ENCODE measurements at regions not wholly inside any gene's neighbourhood (a gene's known extent, or its start where the extent isn't known, plus 50 kb on each side); places are given as distances from the start of the nearest gene placed in this dataset.

DNA sequence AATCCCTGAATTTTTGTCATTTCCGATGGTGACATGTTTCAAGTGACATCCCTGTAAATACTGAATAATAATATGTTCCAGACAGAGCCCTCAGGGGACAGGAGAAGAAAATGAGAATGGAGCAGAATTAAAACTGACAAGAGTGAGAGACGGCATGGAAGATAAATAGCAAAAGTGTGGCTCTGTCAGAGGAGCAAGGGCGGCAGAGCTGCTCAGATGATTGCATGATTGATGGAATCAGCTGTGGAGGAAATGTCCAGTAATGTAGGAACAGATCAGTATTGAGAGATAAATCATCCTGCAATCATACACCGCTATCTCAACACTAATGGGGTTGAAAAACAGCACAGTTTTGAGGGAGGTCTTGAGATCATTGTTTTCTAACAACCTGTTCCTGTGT is 350.3 kb downstream of the STIM2 start:
- H3K4me3 ChIP-seq (ENCODE audit: low read length in 2 of 2): no peak overlapping the region
- no peaks in the 10 kb centered on the region for H3K9me3 ChIP-seq (ENCODE audit: control insufficient read depth in 2 of 2, low read length in 2 of 2)
- no peak overlapping the region for H3K9ac ChIP-seq (ENCODE audit: low read length in 2 of 2)
- no peak overlapping the region for H3K27ac ChIP-seq (ENCODE audit: low read length)
- H3K4me1 ChIP-seq (ENCODE audit: control insufficient read depth, insufficient read depth, low read length): no peaks in the 10 kb centered on the region
- no peaks in the 10 kb centered on the region for H3K36me3 ChIP-seq (ENCODE audit: control insufficient read depth in 2 of 2, insufficient read depth in 2 of 2, low read length in 2 of 2)
- H3K27me3 ChIP-seq (ENCODE audit: control insufficient read depth in 1 of 2, insufficient read depth in 2 of 2, low read length in 2 of 2): no peaks in the 10 kb centered on the region

DNA sequence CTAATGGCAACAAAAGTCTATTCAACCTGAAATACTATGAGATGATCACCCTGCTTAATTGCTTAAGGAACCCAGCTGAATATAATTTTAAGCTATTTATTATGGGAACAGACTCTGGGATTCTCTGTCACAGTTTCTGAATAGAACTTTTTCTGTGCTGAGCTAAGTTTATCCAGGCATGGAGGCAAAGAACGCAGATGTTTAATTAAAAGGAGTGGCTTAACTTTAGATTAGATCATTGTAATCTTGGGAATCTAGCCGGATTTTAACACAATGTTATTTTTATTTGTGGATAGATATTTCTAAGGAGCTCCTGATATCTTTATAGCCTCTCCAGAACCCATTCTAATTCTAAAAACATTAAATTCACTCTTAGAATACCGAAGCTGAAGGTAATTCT is 353.4 kb downstream of the STIM2 start:
- Histone ChIP-seq H3K4me3 (ENCODE audit: low read length in 2 of 2) (no peak overlapping the region), H3K9ac (ENCODE audit: low read length in 2 of 2) (no peak overlapping the region), H3K27ac (ENCODE audit: low read length) (no peak overlapping the region), H3K4me1 (ENCODE audit: control insufficient read depth, insufficient read depth, low read length) (no peaks in the 10 kb centered on the region), H3K27me3 (ENCODE audit: control insufficient read depth in 1 of 2, insufficient read depth in 2 of 2, low read length in 2 of 2) (no peaks in the 10 kb centered on the region), H3K36me3 (ENCODE audit: control insufficient read depth in 2 of 2, insufficient read depth in 2 of 2, low read length in 2 of 2) (no peaks in the 10 kb centered on the region), H3K9me3 (ENCODE audit: control insufficient read depth in 2 of 2, low read length in 2 of 2) (no peaks in the 10 kb centered on the region)

DNA sequence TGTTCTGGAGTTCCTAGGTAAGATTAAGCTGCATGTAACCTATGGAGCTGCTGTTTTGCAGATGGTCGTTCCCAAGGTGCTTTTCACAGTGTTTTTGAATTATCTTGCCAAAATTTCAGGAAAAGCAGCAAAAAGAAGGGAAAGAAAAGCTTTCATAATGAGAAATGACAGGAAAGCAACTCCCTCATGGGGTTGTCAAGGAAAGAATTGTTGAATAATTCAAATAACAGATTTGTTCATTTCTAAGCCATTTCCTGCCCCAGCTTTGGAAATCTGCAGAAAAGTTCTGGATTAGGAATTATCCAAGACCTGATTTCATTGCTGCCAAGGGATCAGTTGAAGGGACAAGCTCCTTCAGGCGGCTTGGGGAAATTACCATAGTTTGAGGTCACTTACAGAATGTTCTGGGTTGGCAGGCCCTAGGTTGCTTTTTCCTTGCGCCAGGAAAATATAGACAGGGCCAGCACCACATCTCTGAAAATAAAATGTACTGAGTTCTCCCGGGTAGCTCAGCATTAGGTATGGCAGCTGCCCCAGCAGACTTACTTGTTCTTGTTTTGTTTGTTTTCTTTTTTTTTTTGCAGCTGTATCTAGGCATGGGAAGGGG is 354.7 kb downstream of the STIM2 start:
- H3K9ac ChIP-seq (ENCODE audit: low read length in 2 of 2): no peak overlapping the region
- no peak overlapping the region for H3K27ac ChIP-seq (ENCODE audit: low read length)
- no peaks in the 10 kb centered on the region for H3K9me3 ChIP-seq (ENCODE audit: control insufficient read depth in 2 of 2, low read length in 2 of 2)
- H3K4me3 ChIP-seq (ENCODE audit: low read length in 2 of 2): no peak overlapping the region
- no peaks in the 10 kb centered on the region for H3K36me3 ChIP-seq (ENCODE audit: control insufficient read depth in 2 of 2, insufficient read depth in 2 of 2, low read length in 2 of 2)
- no peaks in the 10 kb centered on the region for H3K27me3 ChIP-seq (ENCODE audit: control insufficient read depth in 1 of 2, insufficient read depth in 2 of 2, low read length in 2 of 2)
- no peaks in the 10 kb centered on the region for H3K4me1 ChIP-seq (ENCODE audit: control insufficient read depth, insufficient read depth, low read length)

DNA sequence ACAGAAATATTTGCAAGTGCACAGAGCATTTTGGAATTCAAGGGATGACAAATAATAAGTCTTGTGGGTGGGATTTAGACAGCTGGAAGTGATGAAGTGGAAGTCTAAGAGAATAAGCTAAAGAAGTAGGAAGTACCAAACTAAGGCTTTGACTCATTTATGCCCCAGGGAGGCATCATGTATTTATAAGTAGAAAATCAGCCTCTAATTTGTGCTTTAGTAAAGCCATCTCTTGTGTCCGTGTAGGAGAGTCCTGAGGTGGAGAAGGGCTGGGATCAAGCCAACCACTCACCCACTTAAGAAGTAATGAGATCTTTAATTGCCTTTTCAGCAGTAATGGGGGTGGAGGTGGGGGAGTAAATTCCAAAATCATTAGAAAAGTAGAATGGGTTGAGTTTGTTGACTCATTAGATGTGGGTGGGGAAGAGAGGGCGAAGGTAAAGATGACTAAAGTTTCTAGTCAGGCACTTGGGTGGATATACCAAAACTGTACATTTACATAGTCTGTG is 356.7 kb downstream of the STIM2 start:
- H3K4me3 ChIP-seq (ENCODE audit: low read length in 2 of 2): no peak overlapping the region
- H3K27ac ChIP-seq (ENCODE audit: low read length): no peak overlapping the region
- no peaks in the 10 kb centered on the region for H3K9me3 ChIP-seq (ENCODE audit: control insufficient read depth in 2 of 2, low read length in 2 of 2)
- H3K9ac ChIP-seq (ENCODE audit: low read length in 2 of 2): no peak overlapping the region
- H3K36me3 ChIP-seq (ENCODE audit: control insufficient read depth in 2 of 2, insufficient read depth in 2 of 2, low read length in 2 of 2): no peaks in the 10 kb centered on the region
- no peaks in the 10 kb centered on the region for H3K27me3 ChIP-seq (ENCODE audit: control insufficient read depth in 1 of 2, insufficient read depth in 2 of 2, low read length in 2 of 2)
- H3K4me1 ChIP-seq (ENCODE audit: control insufficient read depth, insufficient read depth, low read length): no peaks in the 10 kb centered on the region

DNA sequence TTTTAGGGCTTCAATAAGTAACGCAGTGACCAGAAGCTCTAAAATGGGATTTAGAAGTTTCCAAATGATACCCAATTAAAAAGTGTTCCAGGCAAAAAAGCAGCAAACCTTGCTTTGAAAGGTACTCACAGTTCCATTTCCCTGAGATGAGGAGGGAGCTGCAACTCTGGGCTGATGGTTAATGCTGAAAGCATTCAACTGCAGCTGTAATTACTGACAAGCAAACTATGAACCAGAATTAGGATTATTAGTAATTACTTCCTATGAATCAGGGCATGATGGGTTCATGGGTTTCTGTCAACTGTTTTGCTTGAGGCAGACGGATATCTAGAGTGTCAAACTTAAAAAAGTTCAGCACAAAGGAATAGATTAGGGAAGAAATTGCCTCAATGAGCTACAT is 357.4 kb downstream of the STIM2 start:
- Histone ChIP-seq H3K27ac (ENCODE audit: low read length) (no peak overlapping the region), H3K9me3 (ENCODE audit: control insufficient read depth in 2 of 2, low read length in 2 of 2) (no peaks in the 10 kb centered on the region), H3K4me3 (ENCODE audit: low read length in 2 of 2) (no peak overlapping the region), H3K36me3 (ENCODE audit: control insufficient read depth in 2 of 2, insufficient read depth in 2 of 2, low read length in 2 of 2) (no peaks in the 10 kb centered on the region), H3K9ac (ENCODE audit: low read length in 2 of 2) (no peak overlapping the region), H3K4me1 (ENCODE audit: control insufficient read depth, insufficient read depth, low read length) (no peaks in the 10 kb centered on the region), H3K27me3 (ENCODE audit: control insufficient read depth in 1 of 2, insufficient read depth in 2 of 2, low read length in 2 of 2) (no peaks in the 10 kb centered on the region)

DNA sequence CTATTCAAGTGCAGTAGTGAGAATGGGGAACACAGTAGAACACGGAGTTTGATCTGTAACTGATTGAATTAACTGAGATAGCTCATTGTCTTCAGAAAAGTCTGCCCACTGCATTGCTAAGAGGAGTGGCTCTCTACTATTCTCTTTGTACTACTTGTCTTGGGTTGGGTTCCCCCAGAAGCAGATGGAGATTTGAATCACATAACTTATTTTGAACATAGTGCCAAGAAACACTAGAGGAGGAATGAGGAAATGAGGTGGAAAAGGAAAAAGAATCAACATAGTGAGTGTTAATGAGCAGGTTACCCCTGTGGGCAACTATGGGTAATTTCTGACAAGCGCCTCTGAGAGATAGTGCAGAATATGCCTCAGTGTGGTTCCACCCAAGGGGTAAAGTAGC is 362.7 kb downstream of the STIM2 start:
- Histone ChIP-seq H3K9ac (ENCODE audit: low read length in 2 of 2) (no peak overlapping the region), H3K27me3 (ENCODE audit: control insufficient read depth in 1 of 2, insufficient read depth in 2 of 2, low read length in 2 of 2) (no peaks in the 10 kb centered on the region), H3K4me3 (ENCODE audit: low read length in 2 of 2) (no peak overlapping the region), H3K4me1 (ENCODE audit: control insufficient read depth, insufficient read depth, low read length) (no peaks in the 10 kb centered on the region), H3K27ac (ENCODE audit: low read length) (no peak overlapping the region), H3K36me3 (ENCODE audit: control insufficient read depth in 2 of 2, insufficient read depth in 2 of 2, low read length in 2 of 2) (no peaks in the 10 kb centered on the region), H3K9me3 (ENCODE audit: control insufficient read depth in 2 of 2, low read length in 2 of 2) (no peaks in the 10 kb centered on the region)

DNA sequence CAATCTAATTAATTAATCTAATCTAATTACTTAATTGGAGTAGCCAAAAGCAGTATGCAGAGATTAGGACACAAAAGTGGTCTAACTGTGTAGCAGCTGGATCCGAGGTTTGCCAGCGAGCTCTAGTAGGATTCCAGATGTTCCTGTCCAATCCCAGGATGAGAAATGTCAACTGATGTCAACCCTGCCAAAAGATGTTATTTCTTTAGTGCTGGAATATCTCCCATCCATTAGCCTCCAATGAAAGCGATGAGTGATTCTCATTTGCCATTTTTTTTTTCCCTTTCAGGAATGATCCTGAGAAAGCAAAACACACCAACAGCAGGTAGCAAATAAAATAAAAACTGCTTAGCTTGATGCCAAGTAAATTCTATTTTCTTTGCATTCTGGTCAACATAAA is 372.9 kb downstream of the STIM2 start:
- Histone ChIP-seq H3K9ac (ENCODE audit: low read length in 2 of 2) (no peak overlapping the region), H3K36me3 (ENCODE audit: control insufficient read depth in 2 of 2, insufficient read depth in 2 of 2, low read length in 2 of 2) (no peaks in the 10 kb centered on the region), H3K4me3 (ENCODE audit: low read length in 2 of 2) (no peak overlapping the region), H3K9me3 (ENCODE audit: control insufficient read depth in 2 of 2, low read length in 2 of 2) (no peaks in the 10 kb centered on the region), H3K27me3 (ENCODE audit: control insufficient read depth in 1 of 2, insufficient read depth in 2 of 2, low read length in 2 of 2) (no peaks in the 10 kb centered on the region), H3K27ac (ENCODE audit: low read length) (no peak overlapping the region), H3K4me1 (ENCODE audit: control insufficient read depth, insufficient read depth, low read length) (no peaks in the 10 kb centered on the region)

DNA sequence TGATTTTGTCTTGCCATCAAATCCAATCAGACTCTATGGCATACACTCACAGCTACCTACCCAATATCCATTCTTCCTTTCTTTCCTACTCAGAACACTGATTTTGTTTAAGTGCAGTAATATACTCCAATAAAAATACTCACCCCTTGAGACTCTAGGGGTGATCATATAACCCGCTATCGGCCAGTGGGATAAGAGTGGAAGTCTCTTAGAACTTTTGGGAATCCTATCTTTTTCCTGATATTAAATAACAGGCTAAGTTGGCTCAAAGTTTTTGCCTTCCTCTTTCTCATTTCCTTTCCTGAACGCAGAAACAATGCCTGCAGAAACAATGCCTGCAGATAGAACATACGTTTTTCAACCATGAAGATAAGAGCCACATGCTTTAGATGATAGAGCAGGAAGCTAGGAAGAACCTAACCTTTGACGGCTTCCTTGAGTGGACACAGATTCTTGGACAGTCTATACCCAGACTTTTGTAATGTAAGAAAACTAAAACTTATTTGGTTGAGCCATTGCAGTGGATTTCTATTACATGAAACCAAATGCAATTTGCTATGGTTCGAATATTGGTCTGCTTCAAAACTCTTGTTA is 373.8 kb downstream of the STIM2 start:
- Histone ChIP-seq H3K27ac (ENCODE audit: low read length) (no peak overlapping the region), H3K4me3 (ENCODE audit: low read length in 2 of 2) (no peak overlapping the region), H3K36me3 (ENCODE audit: control insufficient read depth in 2 of 2, insufficient read depth in 2 of 2, low read length in 2 of 2) (no peaks in the 10 kb centered on the region), H3K4me1 (ENCODE audit: control insufficient read depth, insufficient read depth, low read length) (no peaks in the 10 kb centered on the region), H3K9ac (ENCODE audit: low read length in 2 of 2) (no peak overlapping the region), H3K27me3 (ENCODE audit: control insufficient read depth in 1 of 2, insufficient read depth in 2 of 2, low read length in 2 of 2) (no peaks in the 10 kb centered on the region), H3K9me3 (ENCODE audit: control insufficient read depth in 2 of 2, low read length in 2 of 2) (peaks cover 0 to 4% of the 10 kb centered on the region in 2 donors)

DNA sequence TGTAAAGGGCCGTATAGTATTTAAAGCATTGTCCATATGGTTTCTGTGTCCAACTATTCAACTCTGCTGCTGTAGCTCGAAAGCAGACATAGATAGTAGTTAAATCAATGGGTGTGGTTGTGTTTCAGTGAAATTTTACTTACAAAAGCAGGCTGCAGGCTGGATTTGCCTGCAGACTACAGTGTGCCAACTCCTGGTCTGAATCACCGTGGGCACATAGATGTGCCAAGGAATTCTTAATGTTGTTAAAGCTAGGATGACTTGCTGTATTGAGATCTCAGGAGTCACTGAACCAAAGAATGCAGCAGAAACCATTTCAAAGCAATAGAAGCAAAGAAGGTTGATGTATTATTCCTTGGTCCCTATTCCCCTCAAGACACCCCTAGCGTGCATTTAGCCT is 379.0 kb downstream of the STIM2 start:
- no peak overlapping the region for H3K4me3 ChIP-seq (ENCODE audit: low read length in 2 of 2)
- no peaks in the 10 kb centered on the region for H3K27me3 ChIP-seq (ENCODE audit: control insufficient read depth in 1 of 2, insufficient read depth in 2 of 2, low read length in 2 of 2)
- no peaks in the 10 kb centered on the region for H3K36me3 ChIP-seq (ENCODE audit: control insufficient read depth in 2 of 2, insufficient read depth in 2 of 2, low read length in 2 of 2)
- no peak overlapping the region for H3K27ac ChIP-seq (ENCODE audit: low read length)
- H3K9ac ChIP-seq (ENCODE audit: low read length in 2 of 2): no peak overlapping the region
- no peaks in the 10 kb centered on the region for H3K4me1 ChIP-seq (ENCODE audit: control insufficient read depth, insufficient read depth, low read length)
- peaks cover 0 to 4% of the 10 kb centered on the region in 2 donors for H3K9me3 ChIP-seq (ENCODE audit: control insufficient read depth in 2 of 2, low read length in 2 of 2)

DNA sequence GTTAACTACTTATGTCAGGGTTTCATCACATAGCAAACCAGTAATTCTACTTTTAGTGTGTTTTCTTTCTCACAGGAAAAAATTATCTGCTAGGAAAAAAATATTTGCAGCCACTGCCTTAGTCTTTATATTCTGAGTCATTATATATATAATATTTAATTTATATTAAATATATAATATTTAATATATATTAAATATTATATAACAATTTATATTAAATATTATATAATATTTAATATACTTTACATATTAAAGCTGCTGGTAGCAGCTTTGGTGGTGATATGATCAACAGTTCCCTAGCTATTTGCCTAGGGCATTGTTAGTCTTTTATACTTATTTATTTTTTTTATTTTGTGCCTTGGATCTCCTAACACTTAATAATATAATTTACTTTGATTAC is 381.6 kb downstream of the STIM2 start:
- Histone ChIP-seq H3K27me3 (ENCODE audit: control insufficient read depth in 1 of 2, insufficient read depth in 2 of 2, low read length in 2 of 2) (no peaks in the 10 kb centered on the region), H3K4me1 (ENCODE audit: control insufficient read depth, insufficient read depth, low read length) (no peaks in the 10 kb centered on the region), H3K27ac (ENCODE audit: low read length) (no peak overlapping the region), H3K36me3 (ENCODE audit: control insufficient read depth in 2 of 2, insufficient read depth in 2 of 2, low read length in 2 of 2) (no peaks in the 10 kb centered on the region), H3K9ac (ENCODE audit: low read length in 2 of 2) (no peak overlapping the region), H3K9me3 (ENCODE audit: control insufficient read depth in 2 of 2, low read length in 2 of 2) (peaks cover 0 to 4% of the 10 kb centered on the region in 2 donors), H3K4me3 (ENCODE audit: low read length in 2 of 2) (no peak overlapping the region)

DNA sequence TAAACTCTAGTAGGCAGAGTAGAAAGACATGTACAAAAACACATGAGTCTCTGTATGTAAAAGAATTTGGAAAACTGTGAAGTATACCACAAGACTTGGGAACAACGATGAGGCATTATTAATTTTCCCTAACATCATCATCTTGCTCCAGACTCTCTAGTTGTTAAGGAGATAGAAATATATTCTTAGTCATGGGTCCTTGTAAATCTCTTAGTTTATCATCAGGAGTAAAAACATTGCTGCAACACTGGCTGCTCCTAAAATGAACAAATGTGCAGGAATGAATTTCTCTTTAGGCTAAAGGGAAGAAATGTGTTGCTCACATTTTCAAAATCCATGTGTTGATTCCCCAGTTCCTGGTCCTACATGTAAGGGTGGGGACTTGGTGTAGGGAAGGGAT is 384.6 kb downstream of the STIM2 start:
- H3K9me3 ChIP-seq (ENCODE audit: control insufficient read depth in 2 of 2, low read length in 2 of 2): no peaks in the 10 kb centered on the region
- no peak overlapping the region for H3K27ac ChIP-seq (ENCODE audit: low read length)
- no peaks in the 10 kb centered on the region for H3K4me1 ChIP-seq (ENCODE audit: control insufficient read depth, insufficient read depth, low read length)
- no peak overlapping the region for H3K9ac ChIP-seq (ENCODE audit: low read length in 2 of 2)
- H3K27me3 ChIP-seq (ENCODE audit: control insufficient read depth in 1 of 2, insufficient read depth in 2 of 2, low read length in 2 of 2): no peaks in the 10 kb centered on the region
- H3K4me3 ChIP-seq (ENCODE audit: low read length in 2 of 2): no peak overlapping the region
- no peaks in the 10 kb centered on the region for H3K36me3 ChIP-seq (ENCODE audit: control insufficient read depth in 2 of 2, insufficient read depth in 2 of 2, low read length in 2 of 2)
